ENCODE measurements at regions not wholly inside any gene's neighbourhood (a gene's known extent, or its start where the extent isn't known, plus 50 kb on each side); places are given as distances from the start of the nearest gene placed in this dataset.
"Not testable (repeated sequence)": the region's sequence is repeated elsewhere in the genome, so short reads cannot be mapped to it uniquely, and the experiment has no call there.

GRCh38 chr11:21625982-21626381, 566.9 kb upstream of the ANO5 start:
- peak; percentile 60 for DNase-seq

GRCh38 chr11:21628641-21629040, 564.2 kb upstream of the ANO5 start:
- DNase-seq = no peak

- no peak for DNase-seq
These were observed 561.9 kb upstream of the ANO5 start for GRCh38 chr11:21630934-21631478.

- no peak for DNase-seq
These were observed 560.9 kb upstream of the ANO5 start for GRCh38 chr11:21631991-21632390.

- DNase-seq = no peak
These were observed 558.4 kb upstream of the ANO5 start for GRCh38 chr11:21634491-21634890.

GRCh38 chr11:21634956-21635355, 557.9 kb upstream of the ANO5 start:
- DNase-seq = no peak

- no peak for DNase-seq
These were observed 557.3 kb upstream of the ANO5 start for GRCh38 chr11:21635394-21636145.

- no peak for DNase-seq
These were observed 556.3 kb upstream of the ANO5 start for GRCh38 chr11:21636561-21636960.

GRCh38 chr11:21640491-21640890, 552.4 kb upstream of the ANO5 start:
- no peak for DNase-seq

- DNase-seq = no peak
These were observed 551.0 kb upstream of the ANO5 start for GRCh38 chr11:21641869-21642268.

GRCh38 chr11:21646351-21646750, 546.5 kb upstream of the ANO5 start:
- no peak for DNase-seq

- DNase-seq = no peak
These were observed 541.9 kb upstream of the ANO5 start for GRCh38 chr11:21650961-21651360.

GRCh38 chr11:21653951-21654421, 538.9 kb upstream of the ANO5 start:
- no peak for DNase-seq

- no peak for DNase-seq
These were observed 536.8 kb upstream of the ANO5 start for GRCh38 chr11:21656065-21656464.

GRCh38 chr11:21658654-21659193, 534.2 kb upstream of the ANO5 start:
- DNase-seq = no peak

- DNase-seq = not testable (repeated sequence)
These were observed 533.5 kb upstream of the ANO5 start for GRCh38 chr11:21659377-21659776.

- DNase-seq = no peak
These were observed 532.9 kb upstream of the ANO5 start for GRCh38 chr11:21659961-21660360.

GRCh38 chr11:21675049-21675616, 517.8 kb upstream of the ANO5 start:
- no peak for DNase-seq

GRCh38 chr11:21687643-21688042, 505.2 kb upstream of the ANO5 start:
- no peak for DNase-seq

GRCh38 chr11:21704539-21704938, 488.3 kb upstream of the ANO5 start:
- no peak for DNase-seq

- DNase-seq = no peak
These were observed 485.7 kb upstream of the ANO5 start for GRCh38 chr11:21707116-21707739.

GRCh38 chr11:21710809-21711208, 482.1 kb upstream of the ANO5 start:
- DNase-seq = no peak

- no peak for DNase-seq
These were observed 481.5 kb upstream of the ANO5 start for GRCh38 chr11:21711341-21711740.

GRCh38 chr11:21723678-21724077, 469.2 kb upstream of the ANO5 start:
- no peak for DNase-seq
